ENCODE measurements at regions not wholly inside any gene's neighbourhood (a gene's known extent, or its start where the extent isn't known, plus 50 kb on each side); places are given as distances from the start of the nearest gene placed in this dataset.

DNA sequence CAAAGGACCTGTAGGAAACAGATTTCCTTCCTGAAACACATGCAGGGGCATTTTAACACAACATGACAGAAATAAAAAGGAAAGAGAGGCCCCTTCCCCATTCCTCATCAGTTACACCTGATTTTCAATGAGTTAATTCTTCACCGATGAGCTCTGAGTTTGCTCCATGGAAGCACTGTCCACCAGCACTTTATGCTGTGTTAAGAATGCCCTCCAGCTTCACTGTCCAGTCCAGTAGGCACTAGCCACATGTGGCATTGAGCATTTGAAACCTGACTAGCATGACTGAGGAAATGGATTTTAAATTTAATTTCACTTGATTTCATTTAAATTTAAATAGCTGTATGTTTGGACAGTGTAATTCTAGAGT, 217.2 kb upstream of the SLC10A2 start:
- DNase-seq = no peak

DNA sequence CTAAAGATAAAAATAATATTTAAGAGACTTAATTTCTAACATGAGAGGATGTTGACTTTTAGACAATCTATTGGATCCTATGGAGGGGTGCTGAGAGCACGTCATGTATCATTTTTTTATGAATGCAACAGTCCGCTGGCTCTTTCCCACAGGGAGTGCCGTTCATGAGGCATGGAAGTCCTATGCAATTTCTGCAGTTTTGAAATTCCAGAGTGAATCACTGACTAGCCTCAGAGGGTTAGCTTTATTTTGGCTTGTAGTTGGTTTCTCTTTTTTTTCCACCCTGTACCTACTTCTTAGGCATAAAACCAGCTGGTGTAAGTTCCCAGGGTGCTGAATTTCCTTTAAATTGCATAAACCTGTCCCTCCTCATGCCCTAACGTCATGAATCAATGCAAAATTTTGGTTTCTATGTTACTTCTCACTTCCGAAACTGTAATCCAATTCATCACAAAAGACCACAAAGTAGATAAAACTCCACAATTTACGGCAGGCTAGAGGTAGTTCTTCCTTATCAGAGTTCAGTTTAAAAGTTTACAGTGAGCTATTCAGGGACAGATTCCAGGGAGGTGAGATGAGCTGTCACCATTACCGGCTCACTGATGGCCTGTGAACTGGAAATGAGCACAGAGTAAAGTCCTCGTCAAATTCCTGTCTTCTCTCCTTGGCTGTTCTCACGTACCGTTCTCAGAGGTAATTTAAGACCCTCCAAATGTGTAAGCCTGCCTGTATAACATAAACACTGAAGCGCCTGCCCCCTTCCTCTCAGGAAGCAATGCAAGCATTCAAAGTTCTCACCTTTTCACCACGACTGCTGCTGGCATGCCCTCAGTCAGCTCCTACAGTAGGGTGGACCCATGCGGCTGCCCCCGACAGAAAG, 216.6 kb upstream of the SLC10A2 start:
- DNase-seq = no peak

DNA sequence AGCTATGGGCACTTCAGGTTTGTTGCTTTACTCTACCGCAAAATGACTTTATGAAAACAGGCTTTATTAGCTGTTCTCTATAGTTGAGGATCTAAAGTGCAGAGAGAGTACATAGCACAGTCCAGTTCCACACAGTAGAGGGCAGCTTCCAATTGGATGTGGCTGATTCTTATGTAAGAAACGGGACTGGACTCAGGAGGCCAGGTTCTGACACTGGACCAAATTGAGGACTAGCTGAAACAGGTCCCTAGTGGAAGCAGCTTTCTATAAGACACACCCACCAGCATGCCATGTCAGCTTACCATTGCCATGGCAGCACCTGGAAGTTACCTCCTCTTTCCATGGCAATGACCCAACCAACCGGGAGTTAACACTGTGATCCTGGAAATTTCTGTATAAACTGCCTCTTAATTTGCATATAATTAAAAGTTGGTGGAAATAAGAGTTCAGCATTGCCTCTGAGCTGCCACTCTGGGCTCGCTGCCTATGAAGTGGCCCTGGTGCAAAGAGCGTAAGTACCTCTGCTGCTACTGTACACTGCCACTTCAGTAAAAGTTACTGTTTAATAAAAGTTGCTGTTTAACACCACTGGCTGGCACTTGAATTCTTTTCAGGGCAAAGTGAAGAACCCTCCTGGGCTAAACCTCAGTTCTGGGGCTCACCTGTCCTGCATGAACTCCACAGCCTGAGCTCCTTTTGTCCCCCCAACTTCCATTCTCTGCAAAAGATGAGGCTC, 211.9 kb upstream of the SLC10A2 start:
- no peak for DNase-seq

DNA sequence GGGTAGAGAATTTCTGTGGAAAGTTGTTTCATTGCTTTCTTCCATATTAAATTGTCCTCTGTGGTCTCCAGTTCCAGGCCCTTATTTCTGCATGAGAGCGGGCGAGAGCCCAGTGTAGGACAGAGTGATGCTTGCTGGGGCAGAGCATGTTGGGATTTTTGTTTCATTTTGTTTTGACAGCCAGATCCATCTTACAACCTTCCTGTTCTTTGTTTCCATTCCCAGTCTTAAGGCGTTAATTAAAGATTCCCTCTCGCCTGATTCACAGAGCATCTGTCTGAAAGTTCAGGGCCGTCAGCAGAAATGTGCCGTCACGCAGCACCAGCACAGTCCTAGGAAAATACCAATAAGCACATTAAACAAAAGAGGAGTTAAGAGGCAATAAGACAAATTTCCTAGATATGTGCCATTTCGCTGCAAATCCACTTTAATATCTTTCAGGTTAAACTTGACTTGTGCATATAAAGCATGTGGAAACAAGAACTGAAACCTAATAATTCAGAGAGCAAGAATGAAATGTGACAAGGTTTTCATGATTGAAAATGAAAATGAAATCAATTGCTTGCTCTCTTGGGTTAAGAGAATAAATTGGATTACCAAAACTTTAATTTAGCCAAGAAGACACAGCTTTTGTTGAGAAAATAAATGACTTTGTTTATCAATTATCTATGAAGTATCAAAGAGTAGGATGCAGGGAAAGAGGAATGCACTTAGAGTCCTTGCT, 210.7 kb upstream of the SLC10A2 start:
- DNase-seq = no peak

DNA sequence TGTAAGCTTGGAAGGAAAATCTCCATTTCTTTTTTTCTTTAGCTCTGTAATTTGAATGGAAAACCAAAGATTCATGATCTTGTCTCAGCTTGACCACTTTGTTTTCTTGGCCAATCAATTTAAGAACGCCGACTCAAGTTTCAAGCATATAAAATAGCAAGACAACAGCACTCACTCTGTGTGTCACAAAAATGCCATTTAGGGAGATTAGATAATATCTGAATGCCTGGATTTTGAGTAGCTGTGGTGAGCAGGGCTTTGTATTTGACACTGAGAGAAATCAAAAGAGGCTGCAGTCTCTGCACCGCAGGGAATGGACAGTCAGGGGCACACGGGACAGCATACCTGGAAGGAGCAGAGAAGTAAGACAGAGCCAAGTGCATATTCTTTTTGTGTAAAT, 209.5 kb upstream of the SLC10A2 start:
- DNase-seq = no peak

DNA sequence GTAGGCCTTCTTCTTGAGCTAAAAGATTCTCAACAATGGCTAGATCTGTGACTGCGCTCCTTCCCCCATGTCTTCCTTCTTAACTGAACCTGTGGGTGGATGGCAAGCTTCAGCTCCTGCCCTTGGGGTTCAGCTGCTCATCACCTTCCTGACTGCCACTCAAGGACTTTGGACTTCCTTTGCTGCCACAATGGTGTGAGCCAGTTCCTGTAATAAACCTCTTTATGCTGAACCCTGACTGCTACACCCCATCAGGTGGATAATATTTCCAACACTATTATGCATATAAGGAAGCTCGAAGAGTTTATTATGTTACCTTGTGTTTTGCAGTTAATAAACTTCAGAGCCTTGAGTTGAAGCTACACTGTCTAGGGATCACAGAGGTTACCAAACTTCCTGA, 208.9 kb upstream of the SLC10A2 start:
- DNase-seq = no peak

DNA sequence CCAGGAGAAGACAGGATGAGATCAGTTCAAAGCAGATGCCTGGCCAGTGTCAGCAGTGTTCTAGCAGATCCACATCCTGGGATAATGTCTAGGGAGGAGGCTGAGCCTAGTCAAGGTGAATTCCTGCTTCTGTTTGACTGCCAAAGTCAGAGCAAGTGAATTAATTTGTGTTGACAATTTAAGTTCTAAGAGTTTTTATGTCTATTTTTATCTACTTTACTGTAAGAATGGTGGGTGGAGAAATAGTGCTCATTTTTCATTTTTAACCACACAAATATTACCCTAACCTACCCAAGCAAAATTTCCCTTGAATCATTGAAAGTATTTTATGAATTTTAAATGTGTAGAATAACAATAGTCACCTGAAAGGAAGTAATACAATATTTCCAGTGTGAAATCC, 207.6 kb upstream of the SLC10A2 start:
- no peak for DNase-seq

DNA sequence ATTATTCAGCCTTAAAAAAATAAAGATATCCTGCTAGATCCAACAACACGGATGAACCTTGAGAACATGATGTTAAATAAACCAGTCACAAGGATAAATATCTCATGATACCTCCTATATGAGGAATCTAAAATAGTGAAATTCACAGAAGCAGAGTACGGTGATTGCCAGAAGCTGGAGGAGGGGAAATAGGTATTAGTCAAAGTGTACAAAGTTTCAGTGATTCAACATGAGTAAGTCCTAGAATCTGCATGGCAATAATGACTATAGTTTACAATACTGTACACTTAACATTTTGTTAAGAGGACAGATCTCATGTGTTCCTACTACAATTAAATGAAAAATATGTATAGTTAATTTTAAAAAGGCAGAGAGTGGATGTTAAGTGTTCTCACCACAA, 206.6 kb upstream of the SLC10A2 start:
- no peak for DNase-seq

DNA sequence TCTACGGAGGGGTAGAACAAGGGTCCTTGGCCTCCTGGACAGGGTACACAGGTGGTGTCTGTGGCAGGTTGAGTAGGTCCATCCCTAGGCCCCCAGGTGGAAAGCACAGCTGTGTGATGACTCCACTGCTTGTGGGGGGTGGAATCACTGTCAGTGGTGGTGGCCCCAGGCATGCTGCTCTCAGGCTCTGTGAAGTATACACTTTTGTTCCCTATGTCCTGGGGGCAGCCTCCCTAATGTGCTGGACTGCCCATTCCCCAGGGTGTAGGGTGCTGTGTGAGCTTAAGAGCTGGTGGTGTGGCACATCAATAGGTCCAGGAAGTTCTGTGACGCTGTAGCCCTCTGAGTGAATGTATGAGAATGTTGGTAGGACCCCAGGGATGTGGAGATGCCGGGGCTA, 197.2 kb upstream of the SLC10A2 start:
- no peak for DNase-seq

DNA sequence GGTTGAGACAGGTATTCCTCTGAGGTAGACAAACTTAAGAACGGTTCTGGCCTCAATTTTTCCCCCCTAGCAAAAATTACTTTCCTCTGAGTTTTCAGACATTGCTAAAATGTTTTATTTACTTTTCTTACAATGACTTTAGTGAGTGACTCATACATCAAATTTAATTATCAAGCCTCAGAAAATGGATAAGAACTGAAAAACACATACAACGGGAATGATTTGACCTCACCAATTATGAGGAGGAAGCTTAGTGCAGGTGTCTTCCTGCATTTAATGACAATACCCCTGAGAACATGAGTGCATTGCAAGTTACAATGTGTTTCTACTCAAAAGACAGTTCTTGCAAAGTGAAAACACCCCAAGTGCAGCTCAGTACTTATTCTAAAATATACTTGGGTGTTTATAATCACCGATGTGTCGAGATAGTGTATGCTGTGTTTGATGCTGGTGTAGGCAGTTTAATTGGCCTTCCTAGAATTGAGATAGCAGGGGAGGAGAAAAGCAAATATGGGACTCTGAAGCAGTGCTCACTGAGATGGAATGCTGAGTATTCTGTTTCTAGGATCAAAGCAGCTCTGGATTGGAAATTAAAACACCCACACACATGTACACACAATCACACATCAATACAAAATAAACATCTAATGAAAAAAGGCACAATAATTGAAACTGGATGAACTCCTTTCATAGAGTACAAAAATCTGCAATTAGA, 189.5 kb upstream of the SLC10A2 start:
- DNase-seq = peak in 1 of 3 experiments; percentile 40

DNA sequence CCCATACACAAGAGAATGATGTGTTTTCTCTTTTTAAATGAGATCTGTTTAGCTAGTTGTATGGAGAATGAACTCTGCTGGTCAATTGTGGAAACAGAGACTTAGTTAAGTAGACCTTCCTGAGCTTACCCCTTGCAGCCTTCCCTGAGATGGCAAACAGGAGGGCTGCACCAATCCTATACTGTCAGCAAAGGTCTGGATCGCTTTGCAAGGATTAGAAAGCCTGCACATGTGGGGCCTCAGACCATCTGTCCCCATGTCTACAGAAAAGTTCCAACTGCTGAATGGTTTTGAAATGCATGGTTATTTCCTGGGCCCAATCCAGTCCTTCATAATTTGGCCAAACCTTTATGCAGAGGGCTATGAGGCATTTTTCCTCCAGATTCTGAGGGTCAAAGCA, 183.9 kb upstream of the SLC10A2 start:
- no peak for DNase-seq

DNA sequence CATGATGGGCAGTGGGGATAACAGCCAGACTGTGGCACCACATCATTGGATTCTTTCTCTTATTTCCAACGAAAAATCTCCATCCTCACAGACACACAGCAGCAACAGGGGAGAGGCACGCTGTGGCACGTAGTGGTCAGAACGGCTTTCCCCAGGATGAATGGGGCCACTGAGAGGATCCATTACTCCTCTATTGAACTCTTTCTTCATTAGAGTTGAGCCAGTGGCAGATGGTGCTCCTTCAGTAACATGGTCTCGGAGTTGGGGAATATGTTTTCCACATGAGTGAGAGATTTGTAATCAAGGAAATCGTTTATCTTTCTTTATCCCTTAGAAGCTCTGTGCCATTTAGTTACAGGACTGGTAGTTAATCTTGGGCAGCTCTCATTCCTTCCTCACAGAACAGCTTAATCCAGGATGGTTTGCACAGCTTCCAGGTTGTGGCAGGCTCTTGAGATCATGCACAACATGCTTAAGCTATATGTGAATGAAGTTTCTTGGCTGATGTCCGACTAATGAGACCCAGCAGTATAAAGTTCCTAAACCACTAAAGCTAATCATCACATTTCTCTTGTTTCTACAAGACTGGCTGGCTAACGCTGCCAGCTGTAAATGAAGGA, 180.5 kb upstream of the SLC10A2 start:
- DNase-seq = no peak

DNA sequence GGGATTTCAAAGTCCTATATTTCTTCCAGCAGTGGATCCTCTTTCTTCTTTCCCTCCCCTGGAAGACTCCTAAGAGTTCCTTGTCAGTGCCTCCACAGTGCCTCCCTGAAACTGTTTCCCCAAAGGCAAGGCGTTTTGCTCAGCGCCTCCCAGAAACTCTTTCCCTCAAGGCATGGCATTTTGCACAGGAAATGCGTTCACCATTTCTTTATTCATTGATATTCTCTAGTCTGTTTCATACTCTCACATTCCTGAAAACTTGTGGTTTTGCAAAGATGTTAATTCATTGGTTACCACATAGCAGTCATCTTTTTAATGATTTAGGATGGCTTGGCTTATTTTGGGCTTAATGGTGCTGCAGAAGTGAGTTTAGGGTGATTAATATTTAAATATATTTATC, 177.3 kb upstream of the SLC10A2 start:
- no peak for DNase-seq

DNA sequence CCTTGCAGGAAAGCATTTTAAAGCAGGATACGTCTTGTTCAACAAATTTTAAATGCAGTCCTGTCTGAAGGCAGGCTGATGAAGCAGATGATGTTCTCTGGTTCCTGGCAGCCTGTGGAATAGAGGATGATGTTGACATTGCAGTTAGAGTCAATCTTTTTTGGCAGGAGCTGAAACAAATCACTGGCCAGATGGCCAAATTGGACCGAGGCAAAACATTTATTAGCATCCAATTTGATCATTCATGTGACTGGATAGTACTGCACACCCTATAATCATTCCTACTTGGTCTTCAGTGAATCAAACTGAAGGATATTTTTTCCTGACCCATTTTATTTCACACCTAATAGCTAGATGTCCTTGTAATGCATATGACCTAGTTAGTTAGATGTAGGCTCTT, 172.2 kb upstream of the SLC10A2 start:
- peak in 2 of 3 experiments; percentile 41 to 85 for DNase-seq

DNA sequence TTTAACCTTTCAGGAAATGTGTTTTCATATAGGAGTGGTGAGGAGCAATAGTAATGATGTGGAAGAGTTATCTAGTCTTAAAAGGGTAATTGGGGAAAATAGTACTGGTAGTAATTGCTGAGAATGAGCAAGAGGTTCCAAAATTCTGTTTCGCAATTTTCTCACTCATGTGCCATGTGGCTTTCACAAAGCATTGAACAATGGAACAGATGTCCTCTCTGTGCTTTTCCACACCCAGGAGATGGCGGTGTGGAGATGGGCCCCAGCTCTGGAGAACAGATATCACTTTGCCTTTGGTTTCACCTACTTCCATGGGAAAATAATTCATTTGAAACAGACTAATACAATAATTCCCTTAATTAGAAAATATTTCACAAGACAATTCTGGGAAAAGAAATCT, 170.0 kb upstream of the SLC10A2 start:
- no peak for DNase-seq

DNA sequence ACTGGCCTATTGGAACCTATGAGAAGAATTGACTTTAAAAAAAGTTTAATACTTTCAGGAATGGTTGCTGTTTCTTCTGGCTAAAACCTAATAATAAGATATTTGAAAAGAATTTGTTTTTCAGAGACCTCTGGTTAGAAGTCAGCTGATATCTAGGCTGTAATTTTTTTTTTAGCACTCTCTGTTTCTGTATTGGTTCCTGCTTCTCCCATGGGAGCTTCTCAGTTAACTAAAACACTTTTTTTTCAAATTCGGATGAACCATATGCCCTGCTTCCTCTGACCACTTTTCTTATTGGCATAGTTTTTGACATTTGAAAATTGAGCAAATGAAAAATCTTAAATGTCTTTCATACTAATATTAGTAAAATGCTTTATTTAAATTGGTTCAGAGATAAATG, 163.5 kb upstream of the SLC10A2 start:
- no peak for DNase-seq

DNA sequence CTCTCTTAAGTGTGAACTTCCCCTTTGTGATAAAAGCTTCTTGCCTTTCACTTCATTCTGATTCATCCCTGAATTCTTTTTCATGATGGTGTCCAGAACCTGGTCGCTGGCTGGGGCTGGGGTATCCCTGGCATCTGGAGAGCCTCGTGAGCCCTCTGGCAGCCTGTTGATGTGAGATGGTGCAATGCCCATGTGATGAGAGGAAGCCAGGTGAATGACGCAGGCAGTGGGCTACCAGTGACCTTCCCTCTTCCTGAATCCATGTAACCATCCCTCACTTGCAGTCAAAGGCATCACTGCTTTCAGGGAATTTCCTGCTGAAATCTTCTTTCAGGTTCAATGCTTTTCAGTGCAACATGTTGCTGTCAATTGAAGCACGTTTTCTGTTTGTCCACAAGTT, 158.6 kb upstream of the SLC10A2 start:
- no peak for DNase-seq

DNA sequence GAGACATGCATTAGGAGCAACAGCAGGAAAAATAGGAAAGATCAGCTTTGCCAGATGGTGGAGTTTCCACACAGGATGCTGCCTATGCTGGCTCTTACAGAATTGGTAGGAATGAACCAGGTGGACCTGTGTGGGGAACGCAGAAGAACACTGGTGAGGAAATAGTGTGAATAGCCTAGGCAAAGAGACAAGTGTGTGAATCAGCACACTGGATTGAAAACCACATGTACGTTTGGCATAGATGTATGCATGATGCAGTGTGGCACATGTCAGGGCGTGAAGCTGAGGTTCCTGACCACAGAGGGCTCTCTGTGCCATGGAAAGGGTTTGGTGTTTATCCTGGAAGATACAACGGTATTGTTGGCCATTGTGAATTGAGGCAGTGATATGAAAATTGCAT, 156.5 kb upstream of the SLC10A2 start:
- DNase-seq = no peak

DNA sequence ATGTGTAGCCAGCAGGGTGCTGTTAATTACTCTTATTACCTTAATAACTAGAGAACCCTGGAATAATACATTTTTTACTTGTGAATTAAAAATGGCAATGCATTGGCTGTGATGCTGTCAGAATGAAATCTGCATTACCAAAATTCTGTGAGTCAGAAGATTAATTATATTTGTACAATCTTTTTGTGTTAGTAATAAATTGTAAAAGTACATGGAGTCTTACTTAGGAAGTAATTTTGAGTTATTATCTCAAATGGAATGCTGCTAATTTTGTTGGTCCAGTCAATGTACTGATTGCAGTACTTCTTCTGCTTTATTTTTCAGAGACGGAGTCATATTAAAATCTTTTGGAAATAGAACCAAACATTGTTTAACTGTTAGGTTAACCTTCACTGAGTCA, 152.0 kb upstream of the SLC10A2 start:
- DNase-seq = no peak

DNA sequence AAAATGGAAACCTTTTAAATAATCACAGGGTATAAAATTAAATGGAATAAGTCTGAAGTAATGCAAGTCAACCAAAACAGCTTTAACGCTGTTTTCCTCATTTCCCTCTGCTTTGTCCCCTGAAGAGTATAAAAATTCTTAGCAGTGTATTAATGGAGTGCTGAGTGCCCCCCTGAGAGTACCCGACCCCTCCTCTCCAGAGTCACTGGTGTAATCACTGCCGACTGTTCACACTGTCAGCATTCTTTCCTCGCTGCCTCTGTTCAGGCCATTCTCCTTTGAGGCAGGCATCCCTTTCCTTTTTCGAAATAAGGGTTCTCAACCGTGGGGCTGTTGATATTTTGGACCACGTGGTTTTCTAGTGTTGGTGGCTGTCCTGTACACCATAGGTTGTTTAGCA, 146.9 kb upstream of the SLC10A2 start:
- peak in 1 of 3 experiments; percentile 63 for DNase-seq

DNA sequence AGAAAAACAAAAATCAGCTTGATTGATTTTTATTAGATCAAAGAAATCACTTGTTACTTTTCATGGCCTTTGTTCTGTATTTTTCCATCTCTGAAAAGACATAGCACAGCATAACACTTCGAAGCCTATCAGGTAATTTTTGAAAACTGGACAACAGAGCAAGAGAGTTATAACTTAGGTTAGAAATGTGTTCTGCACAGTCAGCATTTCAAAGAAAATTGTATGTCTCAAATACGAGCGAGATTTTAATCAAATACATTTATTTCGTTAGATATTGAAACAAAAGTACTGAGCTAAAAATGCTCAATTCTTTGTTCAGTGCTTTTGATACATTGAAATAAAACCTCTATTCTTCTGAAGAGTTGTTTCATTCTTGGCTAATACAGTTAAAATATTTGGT, 144.1 kb upstream of the SLC10A2 start:
- DNase-seq = no peak

DNA sequence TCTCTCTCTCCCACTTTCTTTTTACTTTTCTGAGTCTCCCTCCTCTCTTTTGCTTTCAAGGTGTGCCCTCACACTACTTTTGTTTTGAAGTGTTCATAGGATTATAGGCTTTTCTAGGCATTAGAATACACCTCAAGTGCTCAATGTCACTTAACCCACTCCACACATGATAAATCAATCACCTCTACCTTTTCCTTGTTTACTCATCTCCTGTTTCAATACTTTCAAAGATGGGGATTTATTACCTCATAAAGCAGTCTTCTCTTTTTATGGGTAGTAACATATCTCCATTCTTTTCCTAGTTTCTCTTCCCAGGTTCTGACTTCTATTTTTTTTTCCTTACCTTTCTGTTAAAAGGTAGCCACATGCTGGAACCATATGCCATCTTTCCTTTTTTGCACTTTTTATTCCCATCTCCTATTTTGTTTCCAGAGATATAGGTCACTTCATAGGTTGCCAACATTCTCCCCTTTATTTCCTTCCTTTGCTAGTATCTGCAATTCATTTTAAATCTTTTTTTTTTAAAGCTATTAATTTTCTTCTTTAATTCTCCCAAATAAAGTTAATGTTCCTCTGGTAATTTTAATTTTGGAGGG, 137.6 kb upstream of the SLC10A2 start:
- DNase-seq = peak; percentile 44 to 98 (median 86)

All from NCI-H1417 (cell line).